Activated naive CD8-positive, alpha-beta T cell treated with anti-CD3 and anti-CD28 coated beads for 36 hours (primary cell): ENCODE measurements at regions not wholly inside any gene's neighbourhood (a gene's known extent, or its start where the extent isn't known, plus 50 kb on each side); places are given as distances from the start of the nearest gene placed in this dataset.

Experiments used
- DNase-seq: peaks from one replicate; pipeline ENCODE4 v3.0.0; 2021
- H3K27ac Mint-ChIP-seq: one replicate; pipeline ENCODE4 v1.8.0; 2022; ENCODE audit warnings: mild to moderate bottlenecking, moderate library complexity, mixed read lengths
- H3K27me3 Mint-ChIP-seq: one replicate; pipeline ENCODE4 v1.8.0; 2022; ENCODE audit warnings: mild to moderate bottlenecking, mixed read lengths
- H3K36me3 Mint-ChIP-seq: one replicate; pipeline ENCODE4 v1.8.0; 2021; ENCODE audit warnings: mild to moderate bottlenecking, mixed read lengths
- H3K4me1 Mint-ChIP-seq: one replicate; pipeline ENCODE4 v1.8.0; 2021; ENCODE audit warnings: mixed read lengths
- H3K4me3 Mint-ChIP-seq: one replicate; pipeline ENCODE4 v1.8.0; 2022; ENCODE audit warnings: mild to moderate bottlenecking, moderate library complexity, mixed read lengths
- H3K9me3 Mint-ChIP-seq: one replicate; pipeline ENCODE4 v1.8.0; 2022; ENCODE audit warnings: mixed read lengths

DNA sequence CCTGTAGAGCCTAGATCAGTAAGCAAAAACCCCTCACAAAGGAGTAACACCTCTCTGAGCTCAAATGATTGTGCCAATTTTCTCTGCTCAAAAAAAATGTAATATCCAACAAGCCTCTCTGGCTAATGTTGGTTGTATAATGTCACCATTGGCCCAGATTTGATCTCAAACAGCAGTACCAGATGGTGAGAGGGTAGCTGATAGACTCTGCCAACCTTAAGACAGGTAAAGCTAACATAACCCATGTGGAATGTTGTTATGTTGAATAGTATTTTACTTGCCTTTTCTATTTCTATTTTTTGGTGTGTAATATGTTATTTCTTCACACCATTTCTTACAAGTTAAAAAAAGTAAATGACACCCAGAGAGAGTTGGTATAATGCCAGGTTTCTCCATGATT lies 166.7 kb upstream of the GUCY1A2 start:
- Mint-ChIP-seq H3K27ac (no peak overlapping the region), H3K9me3 (peaks cover 1% of the 10 kb centered on the region), H3K4me1 (no peaks in the 10 kb centered on the region), H3K27me3 (no peaks in the 10 kb centered on the region), H3K36me3 (no peaks in the 10 kb centered on the region), H3K4me3 (no peak overlapping the region)
- DNase-seq = no peak

DNA sequence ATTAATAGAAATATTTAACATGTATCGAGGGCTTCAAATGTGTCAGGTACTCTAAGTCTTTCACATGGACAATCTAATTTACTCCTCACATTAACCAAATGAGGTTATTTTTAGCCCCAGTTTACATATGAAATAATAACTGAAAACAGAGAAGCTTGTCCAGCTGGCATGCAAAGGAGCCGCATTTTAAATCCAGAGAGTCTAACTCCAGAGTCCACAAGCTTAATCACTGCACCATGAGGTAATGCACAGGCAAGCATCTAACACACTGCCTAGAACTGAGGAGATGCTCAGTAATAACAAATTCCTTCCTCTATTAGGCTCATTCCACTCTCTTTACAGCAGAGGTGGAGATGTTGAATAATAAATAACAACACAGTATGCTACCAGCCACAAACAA lies 165.7 kb upstream of the GUCY1A2 start:
- H3K4me1 Mint-ChIP-seq = no peaks in the 10 kb centered on the region
- H3K27me3 Mint-ChIP-seq = no peaks in the 10 kb centered on the region
- no peak overlapping the region for H3K4me3 Mint-ChIP-seq
- H3K9me3 Mint-ChIP-seq = peaks cover 1% of the 10 kb centered on the region
- DNase-seq = no peak
- no peak overlapping the region for H3K27ac Mint-ChIP-seq
- H3K36me3 Mint-ChIP-seq = no peaks in the 10 kb centered on the region

DNA sequence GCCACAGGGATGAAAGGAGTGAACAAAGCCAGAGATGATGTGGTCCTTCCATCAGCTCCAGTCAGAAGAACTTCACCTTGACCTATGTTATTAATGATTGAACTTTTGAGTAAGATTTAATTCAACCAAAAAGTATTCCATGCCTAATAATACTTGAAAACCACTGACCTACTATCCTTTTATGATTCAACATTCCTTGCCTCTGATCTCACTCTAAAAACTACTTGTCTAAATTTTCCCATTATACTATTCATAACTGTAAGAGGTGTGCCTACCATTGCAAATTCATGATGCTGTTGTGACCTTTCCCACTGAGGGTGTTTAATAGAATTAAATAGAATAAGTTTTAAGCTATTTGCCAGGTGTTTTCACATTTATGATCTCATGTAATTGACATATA lies 164.7 kb upstream of the GUCY1A2 start:
- Mint-ChIP-seq H3K9me3 (peaks cover 1% of the 10 kb centered on the region), H3K36me3 (no peaks in the 10 kb centered on the region), H3K4me3 (no peak overlapping the region), H3K27ac (no peak overlapping the region), H3K4me1 (no peaks in the 10 kb centered on the region), H3K27me3 (no peaks in the 10 kb centered on the region)
- no peak for DNase-seq

DNA sequence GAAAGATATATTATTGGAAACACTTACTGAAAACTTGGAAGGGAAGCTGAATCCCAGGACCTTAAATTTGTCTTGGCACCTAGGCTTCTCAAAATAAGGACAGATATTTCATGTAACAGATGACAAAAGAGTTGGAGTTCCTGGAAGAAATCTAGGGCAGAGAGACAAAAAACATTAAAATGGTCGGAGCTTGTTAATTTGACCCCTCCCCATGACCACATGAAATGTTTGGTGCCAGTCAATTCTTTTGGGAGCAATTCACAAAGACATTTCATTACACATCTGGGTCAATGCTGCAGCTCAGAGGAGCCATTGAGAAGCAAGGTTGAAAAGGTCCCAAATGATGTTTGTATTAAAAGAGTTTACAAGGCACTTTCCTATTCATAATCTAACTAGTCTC lies 162.0 kb upstream of the GUCY1A2 start:
- Mint-ChIP-seq H3K4me3 (no peak overlapping the region), H3K4me1 (no peaks in the 10 kb centered on the region), H3K27me3 (no peaks in the 10 kb centered on the region), H3K36me3 (no peaks in the 10 kb centered on the region), H3K27ac (no peak overlapping the region), H3K9me3 (peaks cover 2% of the 10 kb centered on the region)
- DNase-seq = no peak

DNA sequence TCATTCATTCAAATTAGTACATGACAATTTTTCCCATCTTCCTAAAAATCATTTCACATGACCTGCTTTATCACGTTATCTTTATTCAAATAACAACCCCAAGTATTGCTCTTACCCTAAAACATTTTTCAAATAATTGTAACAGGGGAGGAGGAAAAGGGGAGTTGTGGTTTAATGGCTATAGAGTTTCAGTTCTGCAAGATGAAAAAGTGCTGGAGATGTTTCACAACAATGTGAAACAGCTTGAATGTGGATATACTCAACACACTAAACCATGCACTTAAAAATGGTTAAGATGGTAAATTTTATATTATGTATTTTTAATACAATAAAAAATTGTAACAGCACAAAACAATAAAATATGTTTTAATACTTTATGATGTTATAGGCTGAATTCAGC lies 161.6 kb upstream of the GUCY1A2 start:
- Mint-ChIP-seq H3K4me3 (no peak overlapping the region), H3K4me1 (no peaks in the 10 kb centered on the region), H3K36me3 (no peaks in the 10 kb centered on the region), H3K27ac (no peak overlapping the region), H3K27me3 (no peaks in the 10 kb centered on the region), H3K9me3 (peaks cover 2% of the 10 kb centered on the region)
- DNase-seq = no peak

DNA sequence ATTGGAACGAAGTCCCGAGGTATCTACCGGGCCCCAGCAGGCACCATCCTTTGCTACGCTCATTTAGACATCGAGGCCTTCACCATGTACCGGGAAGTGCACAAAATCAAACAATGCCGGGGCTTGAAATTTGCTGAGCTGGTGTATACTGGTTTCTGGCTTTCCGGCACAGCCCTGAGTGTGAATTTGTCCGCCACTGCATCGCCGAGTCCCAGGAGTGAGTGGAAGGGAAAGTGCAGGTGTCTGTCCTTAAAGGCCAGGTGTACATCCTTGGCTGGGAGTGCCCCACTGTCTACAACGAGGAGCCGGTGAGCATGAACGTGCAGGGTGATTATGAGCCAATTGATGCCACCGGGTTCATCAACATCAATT lies 158.8 kb upstream of the GUCY1A2 start:
- peaks cover 2% of the 10 kb centered on the region for H3K9me3 Mint-ChIP-seq
- no peak overlapping the region for H3K4me3 Mint-ChIP-seq

DNA sequence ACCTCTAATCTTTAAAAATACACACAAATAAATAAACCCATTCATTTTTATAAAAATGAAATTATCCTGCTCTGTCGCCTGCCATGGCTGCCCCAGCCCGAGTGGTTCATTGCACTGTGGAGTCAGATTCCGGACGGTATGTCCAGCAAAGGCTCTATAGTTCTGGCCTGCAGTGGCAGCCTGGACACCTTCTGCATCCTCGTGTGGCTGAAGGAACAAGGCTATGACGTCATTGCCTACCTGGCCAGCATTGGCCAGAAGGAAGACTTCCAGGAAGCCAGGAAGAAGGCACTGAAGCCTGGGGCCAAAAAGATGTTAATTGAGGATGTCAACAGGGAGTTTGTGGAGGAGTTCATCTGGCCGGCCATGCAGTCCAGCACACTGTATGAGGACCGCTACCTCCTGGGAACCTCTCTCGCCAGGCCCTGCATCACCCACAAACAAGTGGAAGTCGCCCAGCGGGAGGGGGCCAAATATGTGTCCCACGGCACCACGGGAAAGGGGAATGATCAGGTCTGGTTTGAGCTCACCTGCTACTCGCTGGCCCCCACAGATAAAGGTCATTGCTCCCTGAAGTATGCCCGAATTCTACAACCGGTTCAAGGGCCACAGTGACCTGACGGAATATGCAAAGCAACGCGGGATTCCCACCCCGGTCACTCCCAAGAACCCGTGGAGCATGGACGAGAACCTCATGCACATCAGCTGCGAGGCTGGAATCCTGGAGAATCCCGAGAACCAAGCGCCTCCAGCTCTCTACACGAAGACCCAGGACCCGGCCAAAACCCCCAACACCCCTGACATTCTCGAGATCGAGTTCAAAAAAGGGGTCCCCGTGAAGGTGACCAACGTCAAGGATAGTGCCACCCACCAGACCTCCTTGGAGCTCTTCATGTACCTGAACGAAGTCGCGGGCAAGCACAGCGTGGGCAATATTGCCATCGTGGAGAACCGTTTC lies 158.2 kb upstream of the GUCY1A2 start:
- Mint-ChIP-seq H3K36me3 (no peaks in the 10 kb centered on the region), H3K27me3 (no peaks in the 10 kb centered on the region), H3K4me1 (no peaks in the 10 kb centered on the region), H3K4me3 (no peak overlapping the region), H3K27ac (no peak overlapping the region), H3K9me3 (peaks cover 2% of the 10 kb centered on the region)
- no peak for DNase-seq

More for the DNA sequence above, 158.8 kb upstream of the GUCY1A2 start:
- Mint-ChIP-seq H3K27me3 (no peaks in the 10 kb centered on the region), H3K27ac (no peak overlapping the region), H3K36me3 (no peaks in the 10 kb centered on the region), H3K4me1 (no peaks in the 10 kb centered on the region)
- no peak for DNase-seq

DNA sequence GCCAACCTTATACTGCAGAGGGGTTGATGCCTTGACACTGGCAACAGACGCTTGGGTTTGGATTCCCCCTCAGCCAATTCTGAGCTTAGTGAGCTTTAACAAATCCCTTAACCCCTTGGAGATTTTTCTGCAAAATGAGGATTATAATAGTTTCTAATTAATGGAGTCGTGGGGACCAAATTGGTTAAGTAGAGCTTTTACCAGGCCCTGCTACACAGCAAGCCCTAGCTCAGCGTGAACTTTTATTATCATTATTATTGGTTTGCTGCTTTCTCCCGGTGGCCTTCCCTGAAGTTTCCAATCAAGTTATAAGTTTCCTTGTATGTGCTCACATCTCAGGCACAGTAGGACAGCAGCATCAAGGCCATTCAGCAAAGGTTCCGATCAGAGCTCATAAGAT lies 156.6 kb upstream of the GUCY1A2 start:
- DNase-seq = no peak
- Mint-ChIP-seq H3K27ac (no peak overlapping the region), H3K9me3 (peaks cover 2% of the 10 kb centered on the region), H3K4me1 (no peaks in the 10 kb centered on the region), H3K4me3 (no peak overlapping the region), H3K27me3 (no peaks in the 10 kb centered on the region), H3K36me3 (no peaks in the 10 kb centered on the region)

DNA sequence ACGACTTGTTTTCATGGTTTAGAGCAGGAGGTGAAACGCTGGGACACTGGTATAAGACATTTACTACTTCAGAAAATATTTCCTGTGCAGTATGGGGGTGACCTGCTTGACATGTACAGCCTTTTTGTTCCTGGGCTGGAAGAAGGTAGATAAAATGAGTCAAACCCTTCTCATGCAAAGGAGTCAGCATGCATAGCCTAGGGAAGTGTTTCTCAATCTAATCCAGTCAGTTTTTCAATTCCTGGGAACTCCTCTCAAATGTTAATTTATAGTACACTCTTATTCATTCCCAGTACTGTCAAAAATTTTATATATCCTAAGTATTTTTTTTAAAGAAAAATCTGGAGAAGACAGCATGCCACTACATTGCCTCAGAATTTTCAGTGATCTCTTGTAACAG lies 154.7 kb upstream of the GUCY1A2 start:
- Mint-ChIP-seq H3K9me3 (peaks cover 4% of the 10 kb centered on the region), H3K36me3 (no peaks in the 10 kb centered on the region), H3K27me3 (no peaks in the 10 kb centered on the region), H3K27ac (no peak overlapping the region), H3K4me3 (no peak overlapping the region), H3K4me1 (no peaks in the 10 kb centered on the region)
- no peak for DNase-seq

DNA sequence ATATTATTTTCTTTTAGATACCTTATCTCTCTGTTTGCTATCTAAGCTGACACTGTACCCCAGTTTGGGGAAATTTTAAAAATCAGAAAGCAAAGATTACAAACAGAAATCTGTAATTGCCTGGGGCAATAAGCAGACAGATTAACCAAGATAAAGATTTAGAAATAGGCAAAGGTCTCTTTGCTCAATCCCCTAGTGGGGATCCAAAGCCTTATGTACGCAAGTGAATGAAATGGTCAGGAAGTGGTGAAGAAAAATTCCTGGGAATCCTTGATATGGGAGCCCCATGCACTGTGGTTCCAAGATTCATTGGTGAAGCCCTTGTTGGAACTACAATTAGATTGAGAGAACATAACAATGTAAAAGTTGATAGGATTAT lies 139.5 kb upstream of the GUCY1A2 start:
- Mint-ChIP-seq H3K4me3 (no peak overlapping the region), H3K27ac (no peak overlapping the region), H3K4me1 (no peaks in the 10 kb centered on the region), H3K36me3 (no peaks in the 10 kb centered on the region), H3K9me3 (no peaks in the 10 kb centered on the region), H3K27me3 (no peaks in the 10 kb centered on the region)
- DNase-seq = no peak

DNA sequence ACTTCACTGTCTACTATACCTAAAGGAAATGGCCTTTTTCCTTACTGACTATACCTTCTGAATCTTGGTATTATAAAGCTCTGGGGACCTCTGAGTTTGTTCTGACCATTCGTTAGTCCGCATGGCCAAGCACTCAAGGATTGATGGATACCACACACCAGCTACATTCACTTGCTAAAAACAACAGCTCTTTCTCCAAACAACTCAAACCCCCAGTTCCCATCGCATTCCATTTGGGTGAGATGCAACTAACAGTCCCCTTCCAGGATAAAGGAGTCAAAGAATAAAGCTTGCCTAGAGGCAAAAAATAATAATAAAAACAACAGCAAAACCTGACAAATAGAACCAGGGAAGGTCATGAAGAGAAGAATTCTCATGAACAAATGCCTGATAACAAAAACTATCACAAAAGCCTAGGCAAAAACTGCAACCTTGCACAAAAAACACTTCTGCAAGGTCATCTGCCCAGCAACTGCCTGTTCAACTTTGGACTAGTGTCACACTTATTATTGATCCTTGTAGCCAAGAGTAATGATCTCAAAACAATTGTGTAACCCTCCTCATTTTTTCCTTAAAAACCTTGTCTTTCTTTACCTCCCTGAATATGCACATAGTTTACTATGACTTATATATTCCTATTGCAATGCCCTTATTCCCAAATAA lies 139.0 kb upstream of the GUCY1A2 start:
- Mint-ChIP-seq H3K36me3 (no peaks in the 10 kb centered on the region), H3K27ac (no peak overlapping the region), H3K27me3 (no peaks in the 10 kb centered on the region), H3K4me1 (no peaks in the 10 kb centered on the region), H3K4me3 (no peak overlapping the region), H3K9me3 (no peaks in the 10 kb centered on the region)
- no peak for DNase-seq

DNA sequence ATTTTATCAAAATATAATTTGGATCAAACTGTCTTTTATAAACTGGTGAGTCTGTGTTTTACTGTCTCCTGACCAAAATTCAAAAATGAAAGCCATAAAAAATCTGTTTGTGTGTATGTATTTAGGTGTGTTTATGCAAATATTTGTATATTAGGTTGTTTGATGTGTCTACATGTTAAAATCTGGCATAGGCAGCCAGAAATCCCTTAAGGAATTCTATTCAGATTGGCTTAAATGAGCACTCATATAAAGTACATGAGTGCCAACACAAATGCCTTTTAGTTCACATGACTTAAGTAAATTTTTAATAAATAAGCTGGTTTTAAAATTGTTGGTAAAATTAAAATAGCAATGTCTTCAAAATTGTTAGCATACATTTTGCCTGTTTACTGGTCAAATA lies 133.3 kb upstream of the GUCY1A2 start:
- no peaks in the 10 kb centered on the region for H3K27me3 Mint-ChIP-seq
- DNase-seq = no peak
- H3K27ac Mint-ChIP-seq = no peak overlapping the region
- H3K4me1 Mint-ChIP-seq = no peaks in the 10 kb centered on the region
- H3K36me3 Mint-ChIP-seq = no peaks in the 10 kb centered on the region
- H3K4me3 Mint-ChIP-seq = no peak overlapping the region
- no peaks in the 10 kb centered on the region for H3K9me3 Mint-ChIP-seq

DNA sequence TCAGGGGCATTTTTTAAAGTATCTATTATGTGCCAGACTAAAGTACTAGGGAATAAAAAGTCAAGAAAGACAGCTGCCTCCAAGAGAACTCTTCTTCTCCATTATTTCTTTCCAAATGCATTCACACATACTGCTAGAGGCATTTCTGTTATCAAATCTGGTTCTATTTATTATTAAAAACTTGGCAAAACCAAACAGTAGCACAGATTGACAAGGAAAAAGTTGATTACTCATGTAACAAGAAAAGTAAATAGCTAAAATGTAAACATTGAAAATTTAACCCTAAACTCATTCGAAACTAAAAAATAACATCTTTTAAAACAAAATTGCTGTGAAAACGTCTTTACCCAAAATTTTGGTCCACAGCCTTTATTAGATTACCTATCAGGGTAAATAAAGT lies 132.9 kb upstream of the GUCY1A2 start:
- Mint-ChIP-seq H3K36me3 (no peaks in the 10 kb centered on the region), H3K27ac (no peak overlapping the region), H3K27me3 (no peaks in the 10 kb centered on the region), H3K4me3 (no peak overlapping the region), H3K4me1 (no peaks in the 10 kb centered on the region), H3K9me3 (no peaks in the 10 kb centered on the region)
- no peak for DNase-seq

DNA sequence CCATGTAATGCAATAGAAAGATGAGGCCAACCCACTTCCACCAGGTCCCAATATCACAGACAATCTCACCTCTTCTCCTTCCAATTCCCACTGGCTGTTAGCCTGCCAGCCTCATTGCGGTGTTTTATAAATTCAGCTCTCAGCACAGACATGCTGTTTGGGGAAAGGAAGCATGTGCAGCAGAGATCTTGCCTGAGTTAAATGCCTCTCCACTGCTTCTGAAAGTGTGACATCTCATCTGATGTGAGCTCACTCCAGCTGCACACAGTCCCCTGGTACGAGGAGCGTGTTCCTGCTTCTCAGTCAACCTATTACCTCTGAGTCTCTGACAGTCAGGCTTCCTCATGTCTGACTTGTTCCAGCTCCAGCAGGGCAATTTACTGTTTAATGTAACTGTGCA lies 122.7 kb upstream of the GUCY1A2 start:
- no peak for DNase-seq
- H3K27ac Mint-ChIP-seq = no peak overlapping the region
- H3K36me3 Mint-ChIP-seq = no peaks in the 10 kb centered on the region
- H3K9me3 Mint-ChIP-seq = peaks cover 10% of the 10 kb centered on the region
- H3K27me3 Mint-ChIP-seq = no peaks in the 10 kb centered on the region
- H3K4me1 Mint-ChIP-seq = no peaks in the 10 kb centered on the region
- no peak overlapping the region for H3K4me3 Mint-ChIP-seq

DNA sequence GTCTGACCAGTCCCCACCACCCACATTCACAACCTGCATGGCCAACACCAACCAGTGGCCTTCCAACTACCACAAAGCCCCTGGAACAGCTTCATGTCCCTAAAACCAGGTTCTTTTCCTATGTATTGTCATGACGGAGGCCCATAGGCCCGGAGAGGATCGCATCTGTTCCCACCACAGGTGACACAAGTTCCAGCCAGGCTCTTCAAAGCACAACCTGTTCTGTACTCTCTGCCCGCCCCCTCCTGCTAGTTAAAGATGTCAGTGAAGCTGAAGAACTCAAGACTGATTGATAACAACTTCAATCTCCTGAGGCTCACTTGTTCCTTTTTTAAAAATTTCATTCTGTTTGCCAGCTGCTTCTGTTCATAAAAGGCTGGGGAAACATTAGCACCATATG lies 121.1 kb upstream of the GUCY1A2 start:
- Mint-ChIP-seq H3K4me3 (no peak overlapping the region), H3K36me3 (no peaks in the 10 kb centered on the region), H3K4me1 (no peaks in the 10 kb centered on the region), H3K9me3 (peaks cover 10% of the 10 kb centered on the region), H3K27ac (no peak overlapping the region), H3K27me3 (no peaks in the 10 kb centered on the region)
- no peak for DNase-seq

DNA sequence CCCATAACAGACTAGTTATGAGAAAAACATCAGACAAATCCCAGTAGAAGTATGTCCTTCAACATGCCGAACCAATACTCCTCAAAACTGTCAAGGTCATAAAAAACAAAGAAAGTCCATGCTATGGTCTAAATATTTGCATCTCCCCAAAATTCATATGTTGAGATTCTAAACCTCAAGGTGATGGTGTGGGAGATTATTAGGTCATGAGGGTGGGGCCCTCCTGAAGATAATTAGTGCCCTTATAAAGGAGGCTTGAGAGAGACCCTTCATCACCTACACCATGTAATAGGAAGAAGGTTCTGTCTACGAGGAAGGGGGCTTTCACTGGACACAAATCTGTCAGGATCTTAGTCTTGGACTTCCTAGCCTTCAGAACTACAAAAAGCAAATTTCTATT lies 118.6 kb upstream of the GUCY1A2 start:
- no peak for DNase-seq
- Mint-ChIP-seq H3K27ac (no peak overlapping the region), H3K27me3 (no peaks in the 10 kb centered on the region), H3K9me3 (peaks cover 10% of the 10 kb centered on the region), H3K4me1 (no peaks in the 10 kb centered on the region), H3K4me3 (no peak overlapping the region), H3K36me3 (no peaks in the 10 kb centered on the region)
